ENCODE measurements at regions not wholly inside any gene's neighbourhood (a gene's known extent, or its start where the extent isn't known, plus 50 kb on each side); places are given as distances from the start of the nearest gene placed in this dataset.

GRCh38 chr19:30269638-30270037, 102.5 kb upstream of the ZNF536 start:
- POLR2A ChIA-PET (ENCODE audit: low non-redundant PET), result no interaction called here
- intact Hi-C loops (cut with micrococcal nuclease; ENCODE audit: unreplicated experiment), result no loop called here
- CTCF ChIA-PET, result no interaction called here
- H3K4me1 ChIP-seq (ENCODE audit: insufficient read depth, low read length, poor library complexity, severe bottlenecking), result no peaks in the 10 kb centered on the region
- no peaks in the 10 kb centered on the region for H3K27me3 ChIP-seq (replicated peaks; ENCODE audit: insufficient read depth, low read depth, low read length, poor library complexity)
- TF ChIP-seq EZH2 (IDR thresholded peaks at IDR 0.05; ENCODE audit: borderline replicate concordance, low read depth, low read length, poor library complexity, severe bottlenecking) (no peak), CTCF (conservative IDR thresholded peaks at IDR 0.05; ENCODE audit: low read depth, low read length) (no peak)
- H3K36me3 ChIP-seq (ENCODE audit: insufficient read depth, low read length, poor library complexity, severe bottlenecking), result no peaks in the 10 kb centered on the region
- no peaks in the 10 kb centered on the region for H3K9me3 ChIP-seq (ENCODE audit: low read depth, low read length, poor library complexity, severe bottlenecking)
- no peak overlapping the region for H3K4me3 ChIP-seq (ENCODE audit: low read depth, low read length, poor library complexity, severe bottlenecking)
- no peak for DNase-seq (ENCODE audit: low spot score)
- no peak overlapping the region for H3K27ac ChIP-seq (ENCODE audit: low read depth, low read length, poor library complexity, severe bottlenecking)
- BruUV-seq (replicated peaks), result no TSS peak

GRCh38 chr19:30271816-30272215, 100.4 kb upstream of the ZNF536 start:
- Histone ChIP-seq H3K4me1 (ENCODE audit: insufficient read depth, low read length, poor library complexity, severe bottlenecking) (no peaks in the 10 kb centered on the region), H3K27ac (ENCODE audit: low read depth, low read length, poor library complexity, severe bottlenecking) (no peak overlapping the region), H3K4me3 (ENCODE audit: low read depth, low read length, poor library complexity, severe bottlenecking) (no peak overlapping the region), H3K27me3 (replicated peaks; ENCODE audit: insufficient read depth, low read depth, low read length, poor library complexity) (no peaks in the 10 kb centered on the region), H3K36me3 (ENCODE audit: insufficient read depth, low read length, poor library complexity, severe bottlenecking) (no peaks in the 10 kb centered on the region), H3K9me3 (ENCODE audit: low read depth, low read length, poor library complexity, severe bottlenecking) (no peaks in the 10 kb centered on the region)
- TF ChIP-seq EZH2 (IDR thresholded peaks at IDR 0.05; ENCODE audit: borderline replicate concordance, low read depth, low read length, poor library complexity, severe bottlenecking), result no peak
- no peak for TF ChIP-seq CTCF (conservative IDR thresholded peaks at IDR 0.05; ENCODE audit: low read depth, low read length)
- intact Hi-C loops (cut with micrococcal nuclease; ENCODE audit: unreplicated experiment), result no loop called here
- ChIA-PET CTCF (no interaction called here), POLR2A (ENCODE audit: low non-redundant PET) (no interaction called here)
- DNase-seq (ENCODE audit: low spot score), result no peak
- no TSS peak for BruUV-seq (replicated peaks)

- no peak overlapping the region for H3K4me3 ChIP-seq (ENCODE audit: low read depth, low read length, poor library complexity, severe bottlenecking)
- BruUV-seq (replicated peaks), result no TSS peak
- DNase-seq (ENCODE audit: low spot score), result no peak
- H3K27ac ChIP-seq (ENCODE audit: low read depth, low read length, poor library complexity, severe bottlenecking), result no peak overlapping the region
- no peaks in the 10 kb centered on the region for H3K4me1 ChIP-seq (ENCODE audit: insufficient read depth, low read length, poor library complexity, severe bottlenecking)
- TF ChIP-seq EZH2 (IDR thresholded peaks at IDR 0.05; ENCODE audit: borderline replicate concordance, low read depth, low read length, poor library complexity, severe bottlenecking) (no peak), CTCF (conservative IDR thresholded peaks at IDR 0.05; ENCODE audit: low read depth, low read length) (no peak)
- intact Hi-C loops (cut with micrococcal nuclease; ENCODE audit: unreplicated experiment), result no loop called here
- no peaks in the 10 kb centered on the region for H3K27me3 ChIP-seq (replicated peaks; ENCODE audit: insufficient read depth, low read depth, low read length, poor library complexity)
- CTCF ChIA-PET, result no interaction called here
- no peaks in the 10 kb centered on the region for H3K36me3 ChIP-seq (ENCODE audit: insufficient read depth, low read length, poor library complexity, severe bottlenecking)
- POLR2A ChIA-PET (ENCODE audit: low non-redundant PET), result no interaction called here
- no peaks in the 10 kb centered on the region for H3K9me3 ChIP-seq (ENCODE audit: low read depth, low read length, poor library complexity, severe bottlenecking)
Measured at GRCh38 chr19:30272554-30272953, 99.6 kb upstream of the ZNF536 start.
